ENCODE measurements at regions not wholly inside any gene's neighbourhood (a gene's known extent, or its start where the extent isn't known, plus 50 kb on each side); places are given as distances from the start of the nearest gene placed in this dataset.

- TF ChIP-seq CTCF (conservative IDR thresholded peaks at IDR 0.05; ENCODE audit: low read length) (no peak), EZH2phosphoT487 (IDR thresholded peaks at IDR 0.05; ENCODE audit: borderline replicate concordance) (no peak)
Observed at GRCh38 chr10:71080381-71081228, 131.8 kb upstream of the UNC5B start.

All from Loucy (cell line).